Ovary (tissue), 7 donors: ENCODE measurements at regions not wholly inside any gene's neighbourhood (a gene's known extent, or its start where the extent isn't known, plus 50 kb on each side); places are given as distances from the start of the nearest gene placed in this dataset.

ENCODE experiments used
- DNase-seq, 5 donors: peaks; one replicate each; pipeline ENCODE4 v3.0.0-alpha.2; 2019 to 2020
- H3K27ac ChIP-seq, 2 donors: fragments of 200-600 bp; one replicate each; pipeline versions ENCODE4 v1.5.1 to v1.8.0; 2019 to 2022
- H3K27me3 ChIP-seq: fragments of 200-600 bp; one replicate; pipeline ENCODE4 v1.8.0; 2022
- H3K36me3 ChIP-seq: fragments of 200-600 bp; sonication (generic); one replicate; pipeline ENCODE4 v1.5.1; 2019
- H3K4me1 ChIP-seq: one replicate; pipeline ENCODE4 v1.8.1; 2013; ENCODE audit warnings: mild to moderate bottlenecking, moderate library complexity; ENCODE audit not compliant: insufficient read depth
- H3K4me3 ChIP-seq: fragments of 200-600 bp; sonication (generic); one replicate; pipeline ENCODE4 v1.5.1; 2017
- H3K9me3 ChIP-seq, 2 donors: fragments of 200-600 bp in 1 of 2; sonication (generic) in 1 of 2; one replicate each; pipeline versions ENCODE4 v1.5.1 to v1.8.1; 2013 to 2019; ENCODE audit warnings: mild to moderate bottlenecking in 1 of 2, moderate library complexity in 1 of 2
- CTCF ChIP-seq, 3 donors: fragments of 450-650 bp in 2 of 3; fragments of 200-600 bp in 1 of 3; IDR thresholded peaks; one replicate each; pipeline versions ENCODE4 v1.5.1 to v1.8.0; 2016 to 2022; ENCODE audit warnings: antibody characterized with exemption in 3 of 3, mild to moderate bottlenecking in 1 of 3
- EP300 ChIP-seq: sonication (generic); formaldehyde crosslinking; IDR thresholded peaks from one replicate; pipeline ENCODE4 v1.6.1; 2017; ENCODE audit warnings: antibody characterized with exemption
- POLR2A ChIP-seq: fragments of 450-650 bp; IDR thresholded peaks from one replicate; pipeline ENCODE4 v1.6.1; 2017; ENCODE audit warnings: antibody characterized with exemption, mild to moderate bottlenecking, moderate library complexity
- WGBS, 3 donors: extraction: QIAGEN DNeasy Blood & Tissue Kit in 1 of 3; methylation state at CpG; one replicate each; pipeline versions ENCODE4 v1.1.5 to v1.1.7; 2013 to 2017; 5-methylcytosine and 5-hydroxymethylcytosine counted together
- intact Hi-C, 4 donors: fragments of 100-400 bp; cut with DNase I; formaldehyde crosslinking; loops; one replicate each; pipeline versions ENCODE4 v1.11.0 to v1.15.1; 2022 to 2023
- donor health status: DM: no; HTN: no; CAD: no; lungs with moderate emphysema.
- donor health status: DM: no; HTN: no; CAD: no.
- donor health status: Bipolar disorder and iron deficiency.
- donor health status: DM: no; HTN: no; CAD: no.
- donor health status: DM: yes; HTN: yes; CAD: no.

GRCh38 chrX:9273744-9274143 lies 191.1 kb upstream of the TBL1X start:
- Histone ChIP-seq H3K36me3 (no peaks in the 10 kb centered on the region), H3K27ac (no peak overlapping the region), H3K9me3 (peaks cover 0 to 4% of the 10 kb centered on the region in 2 donors), H3K4me1 (no peaks in the 10 kb centered on the region), H3K4me3 (no peak overlapping the region), H3K27me3 (no peaks in the 10 kb centered on the region)
- no peak for DNase-seq
- WGBS, 3 donors, result 93 to 98% (median 96%) methylated on average over 1 of the region's 1 CpG
- TF ChIP-seq EP300 (no peak), POLR2A (no peak), CTCF (IDR thresholded peaks at IDR 0.05) (no peak)
- intact Hi-C loops, result no loop called here

GRCh38 chrX:9278475-9279233 lies 186.2 kb upstream of the TBL1X start:
- no peaks in the 10 kb centered on the region for H3K36me3 ChIP-seq
- intact Hi-C loops, result no loop called here
- peak overlapping the region in 1 of 2 donors; percentile 44 for H3K27ac ChIP-seq
- H3K9me3 ChIP-seq, result peaks cover 0 to 4% of the 10 kb centered on the region in 2 donors
- peak overlapping the region; percentile 17 for H3K4me3 ChIP-seq
- WGBS, 3 donors, result 43 to 48% (median 48%) methylated on average over 7 of the region's 7 CpGs
- no peaks in the 10 kb centered on the region for H3K4me1 ChIP-seq
- DNase-seq, result no peak
- H3K27me3 ChIP-seq, result no peaks in the 10 kb centered on the region
- TF ChIP-seq EP300, result no peak

- peak overlapping the region in 1 of 2 donors; percentile 44 for H3K27ac ChIP-seq
- peak overlapping the region; percentile 17 for H3K4me3 ChIP-seq
- peaks cover 0 to 4% of the 10 kb centered on the region in 2 donors for H3K9me3 ChIP-seq
- DNase-seq, result no peak
- intact Hi-C loops, result no loop called here
- no peak for TF ChIP-seq CTCF (IDR thresholded peaks at IDR 0.05)
- TF ChIP-seq EP300, result no peak
- no peak for TF ChIP-seq POLR2A
- no peaks in the 10 kb centered on the region for H3K36me3 ChIP-seq
- no peaks in the 10 kb centered on the region for H3K27me3 ChIP-seq
- no peaks in the 10 kb centered on the region for H3K4me1 ChIP-seq
- 13 to 20% (median 16%) methylated on average over 3 of the region's 3 CpGs for WGBS, 3 donors
Measured at GRCh38 chrX:9279234-9279544, 185.7 kb upstream of the TBL1X start.

GRCh38 chrX:9280831-9281230 lies 184.0 kb upstream of the TBL1X start:
- Histone ChIP-seq H3K27ac (no peak overlapping the region), H3K4me1 (no peaks in the 10 kb centered on the region), H3K27me3 (no peaks in the 10 kb centered on the region), H3K4me3 (no peak overlapping the region), H3K36me3 (no peaks in the 10 kb centered on the region), H3K9me3 (no peaks in the 10 kb centered on the region)
- intact Hi-C loops, result no loop called here
- no peak for TF ChIP-seq EP300
- no peak for TF ChIP-seq POLR2A
- no peak for TF ChIP-seq CTCF (IDR thresholded peaks at IDR 0.05)
- 89 to 94% (median 91%) methylated on average over 6 of the region's 6 CpGs for WGBS, 3 donors
- DNase-seq, result no peak

GRCh38 chrX:9282325-9282724 lies 182.5 kb upstream of the TBL1X start:
- intact Hi-C loops, result no loop called here
- no peak for TF ChIP-seq EP300
- TF ChIP-seq POLR2A, result no peak
- no peak for TF ChIP-seq CTCF (IDR thresholded peaks at IDR 0.05)
- H3K4me3 ChIP-seq, result no peak overlapping the region
- H3K27me3 ChIP-seq, result no peaks in the 10 kb centered on the region
- H3K9me3 ChIP-seq, result no peaks in the 10 kb centered on the region
- H3K4me1 ChIP-seq, result no peaks in the 10 kb centered on the region
- no peaks in the 10 kb centered on the region for H3K36me3 ChIP-seq
- no peak overlapping the region for H3K27ac ChIP-seq
- WGBS, 3 donors, result 75 to 78% (median 76%) methylated on average over 2 of the region's 2 CpGs
- no peak for DNase-seq
